GM19324 (cell line): ENCODE measurements at regions not wholly inside any gene's neighbourhood (a gene's known extent, or its start where the extent isn't known, plus 50 kb on each side); places are given as distances from the start of the nearest gene placed in this dataset.
"Not testable (repeated sequence)": the region's sequence is repeated elsewhere in the genome, so short reads cannot be mapped to it uniquely, and the experiment has no call there.

Experiments
- ATAC-seq: cut with Tn5 transposase; IDR thresholded peaks from one replicate; pipeline ENCODE4 v1.9.1; 2021; ENCODE audit warnings: mild to moderate bottlenecking, moderate library complexity; ENCODE audit not compliant: unreplicated experiment, low FRiP score

DNA sequence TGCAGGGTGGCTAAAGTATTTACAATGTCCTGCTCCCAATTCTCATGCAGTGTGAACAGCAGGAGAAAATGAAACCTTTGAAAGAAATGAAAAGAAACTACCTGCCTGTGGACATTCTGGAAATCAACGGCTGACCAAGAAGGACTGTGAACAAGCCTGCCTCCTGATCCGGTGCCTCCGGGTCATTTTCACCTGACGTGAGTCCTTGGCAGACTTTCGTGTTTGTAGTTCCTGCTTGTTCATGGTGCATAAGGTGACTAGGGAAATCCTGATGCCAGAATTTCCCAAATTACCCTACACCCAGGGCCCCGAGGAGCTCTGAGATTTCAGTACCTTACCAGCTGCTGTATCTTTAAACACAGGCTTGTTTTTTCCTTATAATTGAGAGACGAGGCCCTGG, 317.5 kb downstream of the TLE1 start:
- ATAC-seq: no peak

DNA sequence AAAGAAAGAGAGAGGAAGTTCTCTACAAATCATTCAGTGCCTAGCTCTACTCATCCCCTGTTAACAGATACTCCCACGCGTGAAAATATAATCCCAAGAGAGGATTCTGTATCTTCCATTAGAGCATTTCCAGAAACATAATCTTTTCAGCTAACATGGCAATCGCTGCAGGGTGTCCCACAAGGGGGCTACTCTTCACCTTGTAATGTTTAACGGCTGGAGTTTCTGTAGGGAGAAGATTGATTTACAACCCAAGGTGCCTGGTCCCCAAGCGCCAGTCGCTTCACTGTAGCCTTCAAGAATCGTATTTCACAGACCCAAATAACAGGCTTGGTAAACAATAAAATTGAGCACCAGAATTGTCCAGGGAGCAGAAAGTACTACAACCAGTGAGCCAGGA, 318.7 kb downstream of the TLE1 start:
- ATAC-seq: no peak

DNA sequence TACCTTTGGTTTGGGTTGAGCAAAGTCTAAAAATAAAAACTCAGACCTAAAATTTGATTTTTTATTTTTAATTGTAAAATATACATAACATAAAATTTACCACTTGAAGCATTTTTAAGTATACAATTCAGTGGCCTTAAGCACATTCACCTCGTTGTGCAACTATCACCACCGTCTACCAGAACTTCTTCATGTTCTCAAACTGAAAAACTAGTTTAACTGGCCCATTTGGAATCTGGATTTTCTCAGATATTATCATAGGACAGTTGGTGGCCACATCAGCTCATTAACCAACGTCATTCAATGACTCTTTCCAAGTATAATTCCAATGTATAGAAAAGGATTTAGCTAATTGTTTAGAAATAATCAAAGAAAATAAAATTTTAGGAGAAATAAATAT, 319.3 kb downstream of the TLE1 start:
- no peak for ATAC-seq

DNA sequence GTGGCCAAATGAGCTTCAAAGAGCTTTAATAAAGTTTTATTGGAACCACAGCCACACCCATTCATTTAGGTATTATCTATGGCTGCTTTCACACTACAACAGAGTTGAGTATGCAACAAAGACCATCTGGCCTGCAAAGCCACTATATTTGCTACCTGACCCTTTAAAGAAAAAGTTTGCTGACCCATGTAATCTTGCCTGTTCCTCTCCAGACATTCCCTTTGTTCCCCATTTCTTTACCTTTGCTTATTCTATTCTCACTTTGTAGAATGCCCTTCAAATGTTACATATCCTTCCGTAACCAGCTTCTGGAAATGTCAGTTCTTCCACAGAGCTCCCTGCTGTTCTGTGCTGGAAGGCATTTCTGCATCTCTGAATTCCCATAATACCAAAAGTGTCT, 320.2 kb downstream of the TLE1 start:
- no peak for ATAC-seq

DNA sequence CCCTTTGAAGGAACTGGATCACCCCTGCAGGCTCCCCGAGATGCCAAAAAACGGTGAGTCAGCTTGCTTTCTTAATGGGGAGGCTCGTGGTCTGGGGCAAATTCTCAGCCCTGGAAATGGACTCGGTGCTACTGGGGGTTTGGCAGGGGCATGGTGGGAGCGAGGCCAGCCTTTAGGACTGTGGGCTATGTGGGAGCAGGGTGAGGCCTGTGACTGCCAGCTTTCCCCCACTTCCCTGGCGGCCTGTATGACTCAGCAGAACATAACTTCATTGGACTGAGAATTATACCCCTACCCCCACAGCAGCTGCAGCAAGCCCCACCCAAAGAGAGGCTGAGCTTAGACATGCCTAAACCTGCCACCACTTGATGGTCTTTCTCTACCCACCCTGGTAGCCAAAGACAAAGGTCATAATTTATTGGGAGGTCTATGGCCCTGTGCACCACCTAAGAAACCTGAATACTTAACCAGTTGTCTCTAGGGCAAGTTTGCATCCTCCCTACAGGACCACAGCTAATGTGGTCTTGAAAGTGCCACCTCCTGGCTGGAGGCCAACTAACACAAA, 325.3 kb downstream of the TLE1 start:
- ATAC-seq: no peak

DNA sequence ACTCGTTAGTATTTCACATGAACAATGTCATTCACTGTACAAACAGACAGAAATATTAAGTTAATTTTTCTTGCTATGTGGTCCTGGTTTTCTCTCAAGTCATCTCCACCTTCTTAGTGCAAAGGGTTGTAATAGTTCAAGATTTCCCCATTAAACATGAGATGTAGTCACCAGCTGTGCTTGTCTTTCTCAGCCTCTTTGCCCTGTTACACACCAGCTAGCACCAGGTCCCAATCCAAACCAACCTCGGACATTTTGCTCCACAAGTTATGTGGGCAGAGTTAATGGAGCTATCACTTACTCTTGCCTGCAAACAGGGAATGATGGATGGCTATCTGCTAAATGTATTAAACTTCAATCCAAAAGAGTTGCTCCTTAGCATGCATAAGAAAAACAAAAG, 328.1 kb downstream of the TLE1 start:
- ATAC-seq: no peak

DNA sequence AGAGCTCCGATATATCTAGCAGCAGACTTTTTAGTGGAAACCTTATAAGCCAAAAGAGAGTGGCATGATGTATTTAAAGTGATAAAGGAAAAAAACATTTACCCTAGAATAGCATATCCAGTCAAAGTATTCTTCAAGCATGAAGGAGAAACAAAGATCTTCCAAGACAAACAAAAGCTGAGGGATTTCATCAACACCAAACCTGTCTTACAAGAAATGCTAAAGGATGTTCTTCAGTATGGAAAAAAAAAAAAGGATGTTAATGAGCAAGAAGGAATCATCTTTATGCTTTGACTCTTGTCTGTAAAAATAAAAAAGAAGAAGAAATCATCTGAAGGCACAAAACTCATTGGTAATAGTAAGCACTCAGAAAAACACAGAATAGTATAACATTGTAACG, 338.2 kb downstream of the TLE1 start:
- ATAC-seq: no peak

DNA sequence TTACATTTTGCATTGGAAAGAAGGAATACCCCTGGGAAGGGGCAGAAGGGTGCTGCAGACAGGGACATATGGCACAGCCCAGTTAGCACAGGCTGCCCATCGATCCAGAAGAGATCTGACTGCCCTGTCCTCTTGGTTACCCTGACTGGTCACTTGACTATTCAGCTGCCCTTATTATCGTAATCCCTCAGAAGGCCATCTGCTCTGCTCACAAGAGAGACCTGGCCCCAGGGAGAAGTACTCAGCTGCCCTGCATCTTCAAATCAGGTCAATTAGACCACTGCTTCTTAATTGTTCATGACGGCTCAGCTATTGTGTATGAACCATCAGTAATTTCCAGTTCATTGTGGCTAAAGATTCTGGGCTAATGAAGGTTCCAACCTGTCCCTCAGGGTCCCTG, 345.0 kb downstream of the TLE1 start:
- ATAC-seq: no peak

DNA sequence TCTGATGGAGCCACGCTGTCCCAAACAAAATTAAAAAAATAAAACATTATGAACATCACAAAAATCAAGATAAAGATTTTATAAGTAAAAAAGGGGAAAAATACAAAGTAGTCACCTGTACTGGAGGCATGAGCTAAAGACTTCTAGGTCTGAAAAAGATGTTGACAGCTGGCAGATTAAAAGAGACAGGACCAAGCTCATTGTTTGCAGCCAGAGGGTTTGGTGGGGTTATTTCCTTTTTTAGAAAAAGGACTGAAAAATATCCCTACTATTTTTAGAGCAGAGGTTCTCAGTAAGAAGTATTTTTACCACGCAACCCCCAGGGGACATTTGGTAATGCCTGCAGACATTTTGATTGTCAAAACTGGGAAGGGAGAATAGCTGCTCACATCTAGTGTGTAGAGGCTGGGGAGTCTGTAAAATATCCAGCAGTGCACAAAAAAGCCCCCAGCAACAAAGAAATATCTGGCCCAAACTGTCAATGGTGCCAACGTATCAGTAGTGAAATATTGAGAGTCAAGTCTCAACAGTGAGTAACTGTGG, 353.4 kb downstream of the TLE1 start:
- no peak for ATAC-seq

DNA sequence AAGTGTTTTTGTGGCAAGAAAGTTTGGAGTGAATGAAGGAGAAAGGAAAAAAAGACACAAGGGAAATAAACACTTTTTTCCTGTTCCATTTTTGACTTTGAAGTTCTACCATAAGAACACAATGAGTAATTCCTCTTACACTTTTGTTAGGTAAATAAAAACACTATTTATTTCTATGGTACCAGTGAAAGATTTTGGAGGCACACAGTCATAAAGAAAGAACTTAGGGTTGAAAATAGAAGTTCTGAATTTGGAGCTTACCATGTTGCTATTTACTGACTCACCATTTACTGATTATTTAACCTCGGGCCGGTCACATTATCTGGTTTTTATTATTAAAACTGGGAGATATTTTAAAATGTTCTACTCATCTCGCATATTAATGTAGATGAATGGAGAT, 367.8 kb downstream of the TLE1 start:
- ATAC-seq: no peak

DNA sequence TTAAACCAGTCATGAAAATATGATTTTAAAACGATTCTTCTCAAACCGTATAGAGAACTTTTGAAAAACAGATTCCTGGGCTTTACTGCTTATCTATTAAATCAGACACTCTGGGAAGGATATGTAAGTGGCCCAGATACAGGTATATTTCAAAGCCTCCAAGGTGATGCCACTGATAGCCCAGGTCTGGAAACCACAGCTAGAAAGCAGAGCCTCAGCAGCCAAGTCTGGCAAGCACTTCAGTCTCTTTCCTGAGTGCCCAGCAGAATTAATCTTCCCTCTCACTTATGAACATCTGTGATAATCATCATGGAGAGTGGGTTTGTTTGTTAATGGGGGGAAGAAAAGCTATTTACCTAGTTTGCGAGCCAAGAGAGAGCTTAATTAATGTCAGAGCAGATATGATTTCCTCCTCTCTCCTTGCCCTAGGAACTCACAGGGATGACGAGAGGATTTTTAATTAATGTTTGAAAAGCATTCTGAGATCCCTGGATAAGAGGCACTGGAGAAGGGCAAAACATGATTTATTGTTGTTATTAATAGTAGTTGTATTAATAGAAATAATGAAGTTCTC, 368.4 kb downstream of the TLE1 start:
- no peak for ATAC-seq

DNA sequence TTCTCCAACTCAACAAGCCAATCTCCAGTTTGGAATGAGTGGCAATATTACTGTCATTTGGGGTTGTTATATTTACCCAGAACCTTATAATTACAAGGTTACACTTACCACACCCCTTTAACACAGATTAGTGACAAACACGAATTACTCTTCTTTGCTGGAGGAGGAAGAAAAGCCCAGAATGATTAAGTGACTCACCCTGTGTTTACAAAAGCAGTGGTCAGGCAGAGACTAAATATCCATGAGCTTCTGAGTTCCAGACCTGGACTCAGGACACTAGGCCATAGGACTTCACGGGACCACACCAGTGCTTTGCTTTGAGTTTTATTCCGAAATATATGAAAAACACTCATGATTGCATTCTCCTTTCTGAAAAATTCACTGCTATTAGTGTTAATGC, 370.8 kb downstream of the TLE1 start:
- no peak for ATAC-seq

DNA sequence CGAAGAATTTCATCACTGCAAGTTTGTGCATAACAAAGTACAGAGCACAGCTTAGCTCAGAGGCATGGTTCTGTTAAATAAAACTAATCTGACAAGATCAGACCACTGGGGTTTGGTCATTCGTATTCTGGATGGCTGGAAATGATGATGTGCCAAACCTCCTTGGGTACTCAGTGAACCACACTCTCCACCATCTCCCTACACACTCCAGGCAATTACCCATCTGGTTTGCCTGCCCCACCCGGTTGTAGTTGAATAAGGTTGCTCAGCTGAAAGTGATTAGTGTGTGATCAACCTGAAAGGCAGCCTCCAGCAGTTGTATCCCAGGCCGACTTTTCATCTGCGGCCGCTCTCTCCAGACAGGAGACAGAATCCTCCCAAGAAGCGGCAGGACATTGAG, 371.4 kb downstream of the TLE1 start:
- ATAC-seq: no peak

DNA sequence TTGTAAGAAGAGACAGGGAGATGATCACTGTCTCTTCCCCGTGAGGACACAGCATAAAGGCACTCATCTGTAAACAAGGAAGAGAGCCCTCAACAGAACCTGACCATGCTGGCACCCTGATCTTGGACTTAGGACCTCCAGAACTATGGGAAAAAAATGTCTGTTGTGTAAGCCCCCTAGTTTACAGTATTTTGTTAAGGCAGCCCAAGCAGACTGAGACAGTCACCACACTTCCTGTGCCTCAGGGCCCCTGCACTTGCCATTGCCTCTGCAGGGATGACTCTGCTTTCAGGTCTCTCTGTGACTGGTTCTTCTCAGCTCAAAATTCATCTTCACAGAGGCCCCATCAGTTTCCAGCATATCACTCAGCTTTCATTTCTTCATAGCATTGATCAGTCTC, 372.1 kb downstream of the TLE1 start:
- ATAC-seq: no peak

DNA sequence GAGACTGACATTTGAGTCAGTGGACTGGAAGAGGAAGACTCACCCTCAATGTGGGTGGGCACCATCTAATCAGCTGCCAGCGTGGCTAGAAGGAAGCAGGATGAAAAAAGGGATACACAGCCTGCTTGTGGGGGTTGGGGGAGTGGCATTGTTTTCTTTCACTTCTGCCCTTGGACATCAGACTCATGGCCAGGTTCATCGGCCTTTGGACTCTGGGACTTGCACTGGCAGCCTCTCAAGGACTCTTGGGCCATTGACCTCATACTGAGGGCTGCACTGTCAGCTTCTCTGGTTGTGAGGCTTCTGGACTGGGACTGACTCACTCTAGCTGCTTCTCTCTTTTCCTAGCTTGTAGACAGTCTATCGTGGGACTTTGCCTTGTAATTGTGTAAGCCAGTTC, 374.9 kb downstream of the TLE1 start:
- ATAC-seq: no peak

DNA sequence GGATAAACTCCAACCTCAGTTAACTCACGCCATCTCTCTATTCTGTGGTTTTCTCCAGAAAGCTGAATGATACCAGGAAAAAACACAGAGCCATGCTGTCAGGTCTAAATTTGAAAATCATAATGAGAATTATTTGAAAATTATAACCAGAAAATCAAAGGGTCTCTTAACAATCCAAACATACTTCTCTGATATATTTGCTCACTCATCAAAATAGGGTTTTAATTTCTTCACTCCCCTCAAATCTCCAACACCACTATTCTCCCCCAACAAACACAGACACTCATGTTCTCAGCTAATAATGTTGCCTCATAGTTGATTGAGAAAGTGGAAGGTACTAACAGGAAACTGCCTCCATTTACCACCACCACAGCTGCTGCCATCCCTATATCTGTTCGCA, 375.5 kb downstream of the TLE1 start:
- ATAC-seq: no peak

DNA sequence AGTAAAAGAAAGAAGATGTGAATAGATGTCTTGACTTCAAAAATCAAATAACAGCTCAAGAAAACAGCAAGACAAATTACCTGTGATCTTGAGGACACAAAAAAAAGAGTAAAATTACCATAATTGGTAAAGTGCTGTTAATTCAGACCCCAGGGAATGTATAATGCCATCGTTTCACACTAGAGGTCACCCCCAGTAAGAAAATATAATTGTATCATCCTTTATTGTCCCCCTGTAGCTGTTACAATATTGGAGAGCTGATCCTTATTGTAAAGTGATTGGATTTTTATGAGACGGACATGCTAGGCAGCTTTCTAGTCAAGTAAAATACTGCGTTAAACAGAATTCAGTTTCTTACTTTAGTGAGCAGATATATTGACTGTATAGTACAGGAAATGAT, 377.0 kb downstream of the TLE1 start:
- ATAC-seq: no peak

DNA sequence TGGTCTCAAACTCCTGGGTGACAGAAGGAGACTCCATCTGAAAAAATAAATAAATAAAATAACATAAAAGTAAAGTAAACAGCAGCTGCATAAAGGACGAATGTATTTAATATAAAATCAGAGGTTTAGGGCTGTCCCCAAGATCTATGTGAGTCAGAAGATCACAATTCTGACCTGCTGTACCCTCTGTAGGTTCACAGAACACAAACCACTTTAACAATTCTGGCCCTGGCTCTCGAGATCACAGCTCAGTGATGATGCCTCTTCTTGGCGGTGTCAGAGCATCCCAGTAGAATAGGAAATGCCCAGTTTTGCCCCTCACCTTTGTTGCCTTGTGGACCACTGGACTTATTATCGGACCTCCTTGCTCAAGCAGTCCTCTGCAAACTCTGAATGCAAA, 380.9 kb downstream of the TLE1 start:
- no peak for ATAC-seq

DNA sequence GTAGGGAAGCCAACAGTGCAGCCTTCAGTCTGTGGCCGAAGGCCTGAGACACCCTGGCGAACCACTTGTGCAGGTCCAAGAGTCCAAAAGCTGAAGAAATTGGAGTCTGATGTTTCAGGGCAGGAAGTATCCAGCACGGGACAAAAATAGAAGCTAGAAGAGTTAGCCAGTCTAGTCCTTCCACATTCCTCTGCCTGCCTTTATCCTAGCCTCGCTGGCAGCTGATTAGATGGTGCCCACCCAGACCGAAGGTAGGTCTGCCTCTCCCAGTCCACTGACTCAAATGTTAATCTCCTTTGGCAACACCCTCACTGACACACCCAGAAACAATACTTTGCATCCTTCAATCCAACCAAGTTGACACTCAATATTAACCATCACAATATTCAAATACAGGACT, 381.6 kb downstream of the TLE1 start:
- ATAC-seq: not testable (repeated sequence)

DNA sequence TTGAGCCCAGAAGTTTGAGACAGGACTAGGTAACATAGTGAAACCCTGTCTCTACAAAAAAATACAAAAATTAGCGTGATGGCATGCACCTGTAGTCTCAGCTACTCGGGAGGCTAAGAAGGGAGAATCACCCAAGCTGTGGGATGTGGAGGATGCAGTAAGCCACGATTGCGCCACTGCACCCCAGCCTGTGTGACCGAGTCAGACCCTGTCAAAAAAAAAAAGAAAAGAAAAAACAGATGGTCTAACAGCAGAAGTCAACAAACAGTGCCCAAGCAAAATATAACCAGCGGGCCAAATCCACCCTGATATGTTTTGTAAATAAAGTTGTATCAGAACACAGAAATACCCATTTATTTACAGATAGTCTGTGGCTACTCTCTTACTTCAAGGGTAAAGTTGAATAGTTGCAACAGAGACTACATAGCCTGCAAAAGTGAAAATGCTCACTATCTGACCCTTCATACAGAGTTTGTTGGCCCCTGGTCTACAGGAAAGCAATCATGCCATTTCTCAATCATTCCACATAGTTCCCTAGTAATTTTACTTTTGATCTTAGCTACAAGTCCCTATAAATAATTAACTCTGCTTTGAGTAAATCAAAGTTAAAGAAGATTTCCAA, 383.7 kb downstream of the TLE1 start:
- no peak for ATAC-seq

DNA sequence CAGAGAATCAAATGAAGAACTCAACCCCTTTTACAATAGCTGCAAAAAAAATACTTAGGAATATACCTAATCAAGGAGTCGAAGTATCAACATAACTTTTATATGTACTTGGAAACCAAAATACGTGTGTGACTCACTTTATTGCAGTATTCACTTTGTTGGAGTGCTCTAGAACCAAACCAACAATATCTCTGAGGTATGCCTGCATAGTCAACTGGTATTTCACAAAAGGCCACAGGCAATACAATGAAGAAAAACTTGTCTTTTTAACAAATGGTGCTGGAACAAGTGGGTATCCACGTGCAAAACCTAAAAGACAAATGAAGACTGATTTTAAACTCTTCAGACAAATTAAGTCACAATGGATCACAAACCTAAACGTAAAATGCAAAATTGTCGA, 385.7 kb downstream of the TLE1 start:
- no peak for ATAC-seq

DNA sequence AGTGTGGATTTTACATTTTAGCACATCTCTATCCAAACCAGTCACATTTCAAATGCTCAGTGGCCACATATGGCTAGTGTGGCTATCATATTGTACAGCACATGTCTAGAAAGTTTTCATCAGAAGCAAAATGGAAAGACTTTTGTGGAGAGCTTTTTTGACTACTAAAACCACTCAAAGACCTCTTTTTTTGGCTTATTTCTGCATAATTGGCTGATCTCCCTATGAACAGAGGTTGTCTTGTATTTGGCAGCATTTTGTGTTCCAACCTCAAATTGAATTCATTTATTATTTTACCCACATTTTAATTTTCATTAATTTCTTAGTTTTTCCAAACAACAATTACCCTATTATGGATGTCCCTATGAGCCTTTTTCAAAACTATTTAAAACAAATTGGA, 395.7 kb downstream of the TLE1 start:
- ATAC-seq: no peak
